ENCODE measurements at regions not wholly inside any gene's neighbourhood (a gene's known extent, or its start where the extent isn't known, plus 50 kb on each side); places are given as distances from the start of the nearest gene placed in this dataset.

DNA sequence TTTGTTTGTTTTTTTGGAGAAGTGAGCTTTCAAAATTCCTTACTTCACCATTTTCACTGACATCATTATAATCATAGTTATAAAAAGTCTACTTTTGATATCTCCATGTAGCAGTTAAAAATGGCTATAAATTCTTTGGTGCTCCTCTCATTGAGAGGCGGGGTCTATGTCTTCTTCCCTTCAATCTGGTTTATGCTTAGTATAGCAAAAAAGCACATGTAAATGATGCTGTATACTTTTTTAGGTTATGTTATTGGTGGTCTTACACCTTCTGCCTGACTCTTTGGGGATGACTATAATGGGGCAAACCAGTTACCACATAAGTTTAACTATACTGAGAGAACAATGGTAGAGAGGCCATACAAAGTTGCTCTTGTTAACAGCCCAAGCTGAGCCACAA lies 289.6 kb downstream of the EPM2A start:
- Histone ChIP-seq H3K4me2 (ENCODE audit: low read depth, low read length) (no peak overlapping the region), H3K27me3 (ENCODE audit: control insufficient read depth in 1 of 2, insufficient read depth in 2 of 2, low read length in 2 of 2) (no peaks in the 10 kb centered on the region), H2AFZ (ENCODE audit: low read length) (no peak overlapping the region), H3K27ac (ENCODE audit: extremely low read length, insufficient read depth, low read length) (no peak overlapping the region), H4K20me1 (ENCODE audit: insufficient read depth, low read length) (no peaks in the 10 kb centered on the region), H3K79me2 (ENCODE audit: insufficient read depth, low read length) (no peaks in the 10 kb centered on the region), H3K9ac (ENCODE audit: insufficient read depth, low read depth, low read length) (no peak overlapping the region), H3K4me1 (ENCODE audit: insufficient read depth, low read length) (no peaks in the 10 kb centered on the region), H3K4me3 (replicated peaks in 1 of 3; ENCODE audit: insufficient read depth in 1 of 3, low read depth in 2 of 3, low read length in 3 of 3) (no peak overlapping the region), H3K9me3 (ENCODE audit: low read length) (peaks cover 53% of the 10 kb centered on the region), H3K36me3 (replicated peaks in 1 of 2; ENCODE audit: control insufficient read depth in 1 of 2, insufficient read depth in 2 of 2, low read length in 2 of 2) (no peaks in the 10 kb centered on the region)
- in situ Hi-C loops (cut with HindIII; ENCODE audit: extremely low pct_ligation_motif_present, low pct_unique_long_range_greater_than_20kb), result no loop called here
- intact Hi-C loops (cut with micrococcal nuclease; ENCODE audit: unreplicated experiment), result no loop called here
- DNase-seq (ENCODE audit: low spot score), result no peak
- TF ChIP-seq ZFX (CRISPR knock-in tag; IDR thresholded peaks at IDR 0.05; ENCODE audit: low read depth), result no peak
- TF ChIP-seq PAWR (CRISPR knock-in tag; IDR thresholded peaks at IDR 0.05; ENCODE audit: borderline replicate concordance), result no peak
- TF ChIP-seq MAFK (conservative IDR thresholded peaks at IDR 0.05 in 1 of 2, IDR thresholded peaks at IDR 0.05 in 1 of 2; ENCODE audit: low read length in 2 of 2), result peak; percentile 61 to 78
- TF ChIP-seq MAFF (IDR thresholded peaks at IDR 0.05; ENCODE audit: low read depth, low read length), result peak; percentile 60
- no peak for TF ChIP-seq SOX6 (IDR thresholded peaks at IDR 0.05)
- no peak for TF ChIP-seq SOX6 (CRISPR knock-in tag; IDR thresholded peaks at IDR 0.05)
- TF ChIP-seq RBAK (CRISPR knock-in tag; IDR thresholded peaks at IDR 0.05), result no peak
- no peak for TF ChIP-seq ZBTB3 (CRISPR knock-in tag; IDR thresholded peaks at IDR 0.05; ENCODE audit: borderline replicate concordance, low read depth)
- no peak for FAIRE-seq
- no TSS peak for BruUV-seq (replicated peaks)
- no peak for ATAC-seq
- POLR2A ChIA-PET, result no interaction called here
- 2% methylated on average over 1 of the region's 1 CpG for WGBS (ENCODE audit: low lambda C conversion rate)
- CTCF ChIA-PET (ENCODE audit: low intra/inter-chr PET ratio, low total read pairs), result no interaction called here

DNA sequence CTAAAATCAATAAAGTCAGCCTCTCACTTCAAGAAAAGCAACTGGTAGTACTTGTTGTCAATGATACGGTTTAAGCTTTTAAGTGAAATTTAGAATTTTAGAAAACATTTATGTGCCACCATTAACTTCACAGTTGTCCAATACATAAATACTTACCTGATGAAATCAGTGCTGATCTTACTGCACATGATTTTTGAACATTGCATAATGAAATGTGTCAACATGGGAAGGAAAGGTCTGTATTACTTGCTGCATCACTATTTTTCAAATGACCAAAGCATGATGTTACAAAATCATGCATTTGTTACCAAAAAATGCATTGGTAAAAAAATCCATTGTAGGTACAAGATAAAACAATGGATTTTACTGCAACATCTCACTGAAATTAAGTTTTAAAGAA lies 284.3 kb downstream of the EPM2A start:
- no peak for FAIRE-seq

More for the DNA sequence above, 284.3 kb downstream of the EPM2A start:
- no peak for TF ChIP-seq ZNF841 (CRISPR knock-in tag; IDR thresholded peaks at IDR 0.05; ENCODE audit: borderline replicate concordance)
- TF ChIP-seq, protein P1, sequence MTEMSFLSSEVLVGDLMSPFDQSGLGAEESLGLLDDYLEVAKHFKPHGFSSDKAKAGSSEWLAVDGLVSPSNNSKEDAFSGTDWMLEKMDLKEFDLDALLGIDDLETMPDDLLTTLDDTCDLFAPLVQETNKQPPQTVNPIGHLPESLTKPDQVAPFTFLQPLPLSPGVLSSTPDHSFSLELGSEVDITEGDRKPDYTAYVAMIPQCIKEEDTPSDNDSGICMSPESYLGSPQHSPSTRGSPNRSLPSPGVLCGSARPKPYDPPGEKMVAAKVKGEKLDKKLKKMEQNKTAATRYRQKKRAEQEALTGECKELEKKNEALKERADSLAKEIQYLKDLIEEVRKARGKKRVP (CRISPR knock-in tag; IDR thresholded peaks at IDR 0.05), result peak in 1 of 2 experiments; percentile 58; a peak in 1 of 4 replicates
- Histone ChIP-seq H3K36me3 (replicated peaks in 1 of 2; ENCODE audit: control insufficient read depth in 1 of 2, insufficient read depth in 2 of 2, low read length in 2 of 2) (no peaks in the 10 kb centered on the region), H3K79me2 (ENCODE audit: insufficient read depth, low read length) (no peaks in the 10 kb centered on the region), H4K20me1 (ENCODE audit: insufficient read depth, low read length) (no peaks in the 10 kb centered on the region), H3K9me3 (ENCODE audit: low read length) (peaks cover 9% of the 10 kb centered on the region), H2AFZ (ENCODE audit: low read length) (no peak overlapping the region), H3K4me3 (replicated peaks in 1 of 3; ENCODE audit: insufficient read depth in 1 of 3, low read depth in 2 of 3, low read length in 3 of 3) (no peak overlapping the region), H3K27me3 (ENCODE audit: control insufficient read depth in 1 of 2, insufficient read depth in 2 of 2, low read length in 2 of 2) (no peaks in the 10 kb centered on the region), H3K4me1 (ENCODE audit: insufficient read depth, low read length) (no peaks in the 10 kb centered on the region), H3K9ac (ENCODE audit: insufficient read depth, low read depth, low read length) (no peak overlapping the region), H3K27ac (ENCODE audit: extremely low read length, insufficient read depth, low read length) (no peak overlapping the region), H3K4me2 (ENCODE audit: low read depth, low read length) (no peak overlapping the region)
- in situ Hi-C loops (cut with HindIII; ENCODE audit: extremely low pct_ligation_motif_present, low pct_unique_long_range_greater_than_20kb) (no loop called here), intact Hi-C loops (cut with micrococcal nuclease; ENCODE audit: unreplicated experiment) (no loop called here)
- ATAC-seq (no peak), DNase-seq (ENCODE audit: low spot score) (no peak)
- CTCF ChIA-PET (ENCODE audit: low intra/inter-chr PET ratio, low total read pairs), result no interaction called here
- 55% methylated on average over 1 of the region's 1 CpG for WGBS (ENCODE audit: low lambda C conversion rate)
- BruUV-seq (replicated peaks), result no TSS peak
- POLR2A ChIA-PET, result no interaction called here

All from HepG2 (cell line).